ENCODE measurements at regions not wholly inside any gene's neighbourhood (a gene's known extent, or its start where the extent isn't known, plus 50 kb on each side); places are given as distances from the start of the nearest gene placed in this dataset.
"Not testable (repeated sequence)": the region's sequence is repeated elsewhere in the genome, so short reads cannot be mapped to it uniquely, and the experiment has no call there.

DNA sequence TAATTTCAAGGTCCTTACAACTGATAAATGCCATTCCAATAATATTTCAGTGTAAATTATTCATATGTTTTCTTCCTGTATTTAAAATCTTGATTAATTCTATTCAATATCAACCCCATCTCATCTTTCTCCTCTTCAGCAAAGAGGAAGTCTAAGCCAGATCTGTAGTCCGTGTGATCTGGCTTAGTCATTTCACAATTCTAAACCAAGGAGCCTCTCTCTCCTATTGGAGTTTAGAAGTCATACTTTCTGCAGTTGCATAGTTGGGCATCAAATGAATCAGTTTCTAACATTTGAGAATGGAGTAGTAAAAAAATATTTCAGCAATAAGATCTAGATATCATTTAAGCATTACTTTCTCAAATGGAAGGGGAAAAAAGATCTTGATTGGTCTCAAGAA, 354.9 kb downstream of the JRKL start:
- H3K27ac ChIP-seq, result no peak overlapping the region
- DNase-seq, result no peak
- intact Hi-C loops (cut with DNase I; ENCODE audit: low total_unique reads) (no loop called here), in situ Hi-C loops (cut with MboI; ENCODE audit: low pct_ligation_motif_present in 1 of 4, low pct_unique_long_range_greater_than_20kb in 1 of 4, low sequenced_read_pairs in 3 of 4) (no loop called here)
- TF ChIP-seq POLR2AphosphoS5 (IDR thresholded peaks at IDR 0.05), result no peak
- TF ChIP-seq POLR2A (IDR thresholded peaks at IDR 0.05), result no peak
- TF ChIP-seq, protein P1, sequence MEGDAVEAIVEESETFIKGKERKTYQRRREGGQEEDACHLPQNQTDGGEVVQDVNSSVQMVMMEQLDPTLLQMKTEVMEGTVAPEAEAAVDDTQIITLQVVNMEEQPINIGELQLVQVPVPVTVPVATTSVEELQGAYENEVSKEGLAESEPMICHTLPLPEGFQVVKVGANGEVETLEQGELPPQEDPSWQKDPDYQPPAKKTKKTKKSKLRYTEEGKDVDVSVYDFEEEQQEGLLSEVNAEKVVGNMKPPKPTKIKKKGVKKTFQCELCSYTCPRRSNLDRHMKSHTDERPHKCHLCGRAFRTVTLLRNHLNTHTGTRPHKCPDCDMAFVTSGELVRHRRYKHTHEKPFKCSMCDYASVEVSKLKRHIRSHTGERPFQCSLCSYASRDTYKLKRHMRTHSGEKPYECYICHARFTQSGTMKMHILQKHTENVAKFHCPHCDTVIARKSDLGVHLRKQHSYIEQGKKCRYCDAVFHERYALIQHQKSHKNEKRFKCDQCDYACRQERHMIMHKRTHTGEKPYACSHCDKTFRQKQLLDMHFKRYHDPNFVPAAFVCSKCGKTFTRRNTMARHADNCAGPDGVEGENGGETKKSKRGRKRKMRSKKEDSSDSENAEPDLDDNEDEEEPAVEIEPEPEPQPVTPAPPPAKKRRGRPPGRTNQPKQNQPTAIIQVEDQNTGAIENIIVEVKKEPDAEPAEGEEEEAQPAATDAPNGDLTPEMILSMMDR (IDR thresholded peaks at IDR 0.05), result no peak
- TF ChIP-seq EP300 (IDR thresholded peaks at IDR 0.05; ENCODE audit: low read depth), result no peak
- no peaks in the 10 kb centered on the region for H3K4me1 ChIP-seq
- no peak overlapping the region for H3K4me3 ChIP-seq
- no peaks in the 10 kb centered on the region for H3K9me3 ChIP-seq
- 0 to 81% methylated on average over 1 of the region's 1 CpG for WGBS, 2 donors (ENCODE audit: low coverage in 1 of 2)
- H3K27me3 ChIP-seq, result no peaks in the 10 kb centered on the region
- H3K36me3 ChIP-seq, result no peaks in the 10 kb centered on the region

DNA sequence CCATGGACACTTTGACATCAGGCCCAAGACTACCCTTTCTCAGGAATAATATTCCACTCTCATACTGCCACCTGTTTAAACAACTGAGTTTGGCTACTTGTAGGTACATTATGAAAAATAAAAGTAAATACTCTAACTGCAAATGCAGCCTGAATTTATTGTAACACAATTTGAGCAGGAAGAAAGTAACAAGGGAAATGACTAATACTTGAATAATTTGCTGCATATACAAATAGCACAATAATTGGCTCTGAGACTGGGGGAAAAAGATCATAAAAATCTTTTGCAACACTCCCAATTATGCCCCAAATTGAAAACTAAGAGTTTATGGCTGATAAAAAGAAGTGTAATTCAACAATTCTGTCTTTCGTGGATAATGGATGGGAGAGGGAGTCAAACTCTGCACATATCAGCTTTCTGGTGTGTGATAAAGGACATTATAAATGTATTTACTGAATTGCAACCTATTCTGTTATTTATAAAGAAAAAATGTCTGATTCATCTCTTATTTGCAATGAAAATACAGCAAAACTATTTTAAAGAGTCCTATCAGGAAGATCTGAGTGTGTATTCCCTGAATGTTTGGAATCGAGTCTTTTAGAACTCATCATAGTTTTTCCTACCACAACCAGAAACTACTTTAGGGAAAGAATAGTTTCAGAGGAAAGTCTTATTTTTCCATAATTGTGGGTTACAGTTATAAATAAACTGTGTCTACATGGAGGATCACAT, 359.0 kb downstream of the JRKL start:
- intact Hi-C loops (cut with DNase I; ENCODE audit: low total_unique reads), result no loop called here
- no peak for DNase-seq
- no peak for TF ChIP-seq EP300 (IDR thresholded peaks at IDR 0.05; ENCODE audit: low read depth)
- no peak for TF ChIP-seq POLR2A (IDR thresholded peaks at IDR 0.05)
- TF ChIP-seq, protein P1 (IDR thresholded peaks at IDR 0.05), result no peak
- no peak for TF ChIP-seq POLR2AphosphoS5 (IDR thresholded peaks at IDR 0.05)
- 59 to 62% methylated on average over 2 of the region's 2 CpGs for WGBS, 2 donors (ENCODE audit: low coverage in 1 of 2)
- Histone ChIP-seq H3K27ac (no peak overlapping the region), H3K4me3 (no peak overlapping the region), H3K27me3 (no peaks in the 10 kb centered on the region), H3K4me1 (no peaks in the 10 kb centered on the region), H3K9me3 (no peaks in the 10 kb centered on the region), H3K36me3 (no peaks in the 10 kb centered on the region)
- in situ Hi-C loops (cut with MboI; ENCODE audit: low pct_ligation_motif_present in 1 of 4, low pct_unique_long_range_greater_than_20kb in 1 of 4, low sequenced_read_pairs in 3 of 4), result no loop called here

DNA sequence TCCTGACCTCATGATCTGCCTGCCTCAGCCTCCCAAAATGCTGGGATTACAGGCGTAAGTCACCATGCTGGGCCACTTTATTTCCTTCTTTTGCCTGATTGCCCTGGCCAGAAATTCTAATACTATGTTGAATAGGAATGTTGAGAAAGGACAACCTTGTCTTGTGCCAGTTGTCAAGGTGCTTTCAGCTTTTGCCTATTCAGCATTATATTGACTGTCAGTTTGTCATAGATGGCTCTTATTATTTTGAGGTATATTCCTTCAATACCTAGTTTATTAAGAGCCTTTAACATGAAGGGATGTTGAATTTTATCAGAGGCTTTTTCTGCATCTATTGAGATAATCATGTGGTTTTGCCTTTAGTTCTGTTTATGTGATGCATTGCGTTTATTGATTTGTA, 362.0 kb downstream of the JRKL start:
- H3K36me3 ChIP-seq; DNase-seq; H3K4me3 ChIP-seq; H3K27me3 ChIP-seq; H3K4me1 ChIP-seq; H3K9me3 ChIP-seq; in situ Hi-C loops (cut with MboI; ENCODE audit: low pct_ligation_motif_present in 1 of 4, low pct_unique_long_range_greater_than_20kb in 1 of 4, low sequenced_read_pairs in 3 of 4); intact Hi-C loops (cut with DNase I; ENCODE audit: low total_unique reads); H3K27ac ChIP-seq: not testable (repeated sequence)
- WGBS, 2 donors (ENCODE audit: low coverage in 1 of 2), result 83 to 91% methylated on average over 2 of the region's 2 CpGs

DNA sequence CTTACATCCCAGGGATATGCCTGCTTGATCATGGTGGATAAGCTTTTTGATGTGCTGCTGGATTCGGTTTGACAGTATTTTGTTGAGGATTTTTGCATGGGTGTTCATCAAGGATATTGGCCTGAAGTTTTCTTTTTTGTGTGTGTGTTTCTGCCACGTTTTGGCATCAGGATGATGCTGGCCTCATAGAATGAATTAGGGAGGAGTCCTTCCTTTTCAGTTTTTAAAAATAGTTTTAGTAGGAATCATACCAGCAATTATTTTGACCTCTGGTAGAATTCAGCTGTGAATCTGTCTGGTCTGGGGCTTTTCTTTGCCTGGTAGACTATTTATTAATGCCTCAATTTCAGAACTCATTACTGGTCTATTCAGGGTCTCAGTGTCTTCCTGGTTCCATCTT, 362.4 kb downstream of the JRKL start:
- H3K36me3 ChIP-seq, result no peaks in the 10 kb centered on the region
- H3K27me3 ChIP-seq, result no peaks in the 10 kb centered on the region
- no peaks in the 10 kb centered on the region for H3K9me3 ChIP-seq
- no peak for DNase-seq
- no peak overlapping the region for H3K27ac ChIP-seq
- WGBS, 2 donors (ENCODE audit: low coverage in 1 of 2), result 40 to 42% methylated on average over 2 of the region's 2 CpGs
- TF ChIP-seq POLR2A (IDR thresholded peaks at IDR 0.05), result no peak
- no peak for TF ChIP-seq POLR2AphosphoS5 (IDR thresholded peaks at IDR 0.05)
- TF ChIP-seq, protein P1 (IDR thresholded peaks at IDR 0.05), result no peak
- no peak for TF ChIP-seq EP300 (IDR thresholded peaks at IDR 0.05; ENCODE audit: low read depth)
- H3K4me1 ChIP-seq, result no peaks in the 10 kb centered on the region
- H3K4me3 ChIP-seq, result no peak overlapping the region
- in situ Hi-C loops (cut with MboI; ENCODE audit: low pct_ligation_motif_present in 1 of 4, low pct_unique_long_range_greater_than_20kb in 1 of 4, low sequenced_read_pairs in 3 of 4) (no loop called here), intact Hi-C loops (cut with DNase I; ENCODE audit: low total_unique reads) (no loop called here)

DNA sequence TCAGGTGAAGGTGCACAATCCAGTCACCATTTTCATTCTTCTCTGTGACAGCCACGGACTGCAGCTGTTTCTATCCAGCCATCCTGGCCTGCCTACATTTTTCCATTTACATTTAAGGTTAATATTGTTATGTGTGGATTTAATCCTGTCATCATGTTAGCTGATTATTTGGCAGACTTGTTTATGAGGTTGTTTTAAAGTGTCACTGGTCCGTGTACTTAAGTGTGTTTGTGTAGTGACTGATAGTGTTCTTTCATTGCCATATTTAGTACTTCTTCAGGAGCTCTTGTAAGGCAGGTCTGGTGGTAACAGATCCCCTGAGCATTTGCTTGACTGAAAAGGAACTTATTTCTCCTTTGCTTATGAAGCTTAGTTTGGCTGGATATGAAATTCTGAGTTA, 364.2 kb downstream of the JRKL start:
- WGBS, 2 donors (ENCODE audit: low coverage in 1 of 2), result 43 to 56% methylated on average over 1 to 2 of the region's 2 CpGs

More for the DNA sequence above, 364.2 kb downstream of the JRKL start:
- intact Hi-C loops (cut with DNase I; ENCODE audit: low total_unique reads), result no loop called here
- H3K36me3 ChIP-seq, result no peaks in the 10 kb centered on the region
- H3K4me3 ChIP-seq, result no peak overlapping the region
- no peak for TF ChIP-seq POLR2A (IDR thresholded peaks at IDR 0.05)
- TF ChIP-seq, protein P1 (IDR thresholded peaks at IDR 0.05), result no peak
- no peak for TF ChIP-seq POLR2AphosphoS5 (IDR thresholded peaks at IDR 0.05)
- no peak for TF ChIP-seq EP300 (IDR thresholded peaks at IDR 0.05; ENCODE audit: low read depth)
- H3K9me3 ChIP-seq, result no peaks in the 10 kb centered on the region
- in situ Hi-C loops (cut with MboI; ENCODE audit: low pct_ligation_motif_present in 1 of 4, low pct_unique_long_range_greater_than_20kb in 1 of 4, low sequenced_read_pairs in 3 of 4), result no loop called here
- no peak overlapping the region for H3K27ac ChIP-seq
- H3K4me1 ChIP-seq, result no peaks in the 10 kb centered on the region
- no peak for DNase-seq
- H3K27me3 ChIP-seq, result no peaks in the 10 kb centered on the region
